H1 (cell line): ENCODE measurements at regions not wholly inside any gene's neighbourhood (a gene's known extent, or its start where the extent isn't known, plus 50 kb on each side); places are given as distances from the start of the nearest gene placed in this dataset.

ENCODE experiments used
- CBX5 ChIP-seq: fragments of 300-800, 300-1000 bp; sonication (generic); IDR thresholded peaks from 2 replicates; pipeline ENCODE4 v1.7.1; 2016; ENCODE audit warnings: antibody characterized with exemption, low read length, low read depth
- CHD7 ChIP-seq: fragments of 300-600 bp; sonication (generic); IDR thresholded peaks from 2 replicates; pipeline ENCODE4 v1.7.1; 2012; ENCODE audit warnings: low read length, moderate library complexity, mild to moderate bottlenecking, inconsistent platforms; ENCODE audit not compliant: insufficient replicate concordance
- USF2 ChIP-seq: IDR thresholded peaks from 2 replicates; pipeline ENCODE4 v1.6.1; 2011; ENCODE audit warnings: low read length, improper control_type of control experiment

- no peak for TF ChIP-seq CHD7
- no peak for TF ChIP-seq USF2
- no peak for TF ChIP-seq CBX5
Measured at GRCh38 chr6:44653091-44653490, 265.6 kb downstream of the CDC5L start (continued).
